ENCODE measurements at regions not wholly inside any gene's neighbourhood (a gene's known extent, or its start where the extent isn't known, plus 50 kb on each side); places are given as distances from the start of the nearest gene placed in this dataset.
"Not testable (repeated sequence)": the region's sequence is repeated elsewhere in the genome, so short reads cannot be mapped to it uniquely, and the experiment has no call there.

DNA sequence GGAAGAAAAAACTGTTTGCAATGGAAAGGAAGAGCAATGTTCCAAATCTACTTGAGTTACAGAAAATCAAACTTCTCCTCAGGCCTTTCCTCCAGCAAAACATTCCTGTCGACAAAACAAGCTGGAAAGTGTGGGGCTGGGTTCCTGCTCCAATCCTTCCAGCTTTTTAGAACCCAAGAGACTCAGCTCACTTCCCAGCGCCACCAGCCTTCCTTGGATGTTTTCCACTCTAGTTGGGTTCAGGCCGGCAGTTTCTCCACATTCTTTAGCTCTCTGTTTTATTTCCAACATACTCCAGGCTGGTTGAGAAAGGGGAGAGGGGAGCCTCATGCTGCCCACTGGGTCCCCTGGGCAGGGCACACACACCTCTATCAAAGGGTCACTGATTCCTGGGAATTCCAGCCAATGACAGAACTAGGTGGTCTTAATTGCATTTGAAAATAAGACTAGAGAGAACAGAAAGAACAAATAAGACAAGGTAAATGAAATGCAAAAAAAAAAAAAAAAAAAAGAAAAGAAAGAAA, 287.5 kb upstream of the FRG1 start:
- H3K27ac ChIP-seq; H3K4me3 ChIP-seq; H3K36me3 ChIP-seq; H3K4me1 ChIP-seq (ENCODE audit: control insufficient read depth in 1 of 2, low read depth in 2 of 2); H3K9me3 ChIP-seq; H3K27me3 ChIP-seq (replicated peaks; ENCODE audit: insufficient read depth); ATAC-seq (ENCODE audit: insufficient number of reproducible peaks, low FRiP score, low read depth); DNase-seq (ENCODE audit: low spot score): not testable (repeated sequence)

DNA sequence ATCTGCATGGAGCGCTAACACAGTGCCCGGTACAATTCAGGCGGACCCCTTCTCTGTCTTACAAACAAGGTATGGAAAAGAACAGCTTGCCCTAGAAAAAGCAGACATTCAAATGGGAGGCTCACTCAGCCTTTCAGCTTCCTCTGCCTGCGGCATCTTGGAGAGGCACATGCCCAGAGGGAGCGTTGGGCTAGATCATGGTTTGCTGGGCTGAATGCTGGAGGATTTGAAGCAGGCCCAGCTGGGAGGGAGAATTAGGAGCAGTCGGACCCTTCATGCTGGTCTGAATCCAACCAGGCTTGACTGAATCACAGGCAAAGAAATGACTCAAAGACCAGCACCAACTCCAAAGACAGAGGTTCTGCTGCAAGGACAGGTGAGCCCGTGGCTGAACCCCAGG, 286.7 kb upstream of the FRG1 start:
- ATAC-seq (ENCODE audit: insufficient number of reproducible peaks, low FRiP score, low read depth); H3K4me1 ChIP-seq (ENCODE audit: control insufficient read depth in 1 of 2, low read depth in 2 of 2); H3K4me3 ChIP-seq: not testable (repeated sequence)

DNA sequence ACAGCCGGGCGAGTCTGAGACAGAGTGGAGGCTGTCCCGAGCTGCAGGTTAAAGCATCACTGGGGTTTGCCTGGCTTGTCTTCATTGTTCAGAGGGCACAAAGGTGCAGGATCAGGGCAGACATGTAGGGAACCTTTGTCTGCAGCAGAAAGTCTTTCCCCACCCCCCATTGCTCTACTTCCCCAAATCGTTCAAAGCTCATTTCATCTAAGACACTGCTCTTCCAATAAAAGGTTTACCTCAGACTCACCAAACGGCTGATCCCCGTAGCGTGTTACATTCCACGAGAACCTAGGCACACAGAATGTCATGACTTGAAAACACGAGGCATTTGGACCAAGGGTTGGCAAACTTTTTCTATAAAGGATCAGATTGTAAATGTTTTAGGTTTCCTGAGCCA, 286.3 kb upstream of the FRG1 start:
- not testable (repeated sequence) for H3K27ac ChIP-seq; H3K36me3 ChIP-seq; H3K27me3 ChIP-seq (replicated peaks; ENCODE audit: insufficient read depth); H3K4me1 ChIP-seq (ENCODE audit: control insufficient read depth in 1 of 2, low read depth in 2 of 2); H3K9me3 ChIP-seq; H3K4me3 ChIP-seq; DNase-seq (ENCODE audit: low spot score); ATAC-seq (ENCODE audit: insufficient number of reproducible peaks, low FRiP score, low read depth)

More for the DNA sequence above, 286.7 kb upstream of the FRG1 start:
- not testable (repeated sequence) for H3K27ac ChIP-seq; DNase-seq (ENCODE audit: low spot score); H3K9me3 ChIP-seq; H3K27me3 ChIP-seq (replicated peaks; ENCODE audit: insufficient read depth); H3K36me3 ChIP-seq

DNA sequence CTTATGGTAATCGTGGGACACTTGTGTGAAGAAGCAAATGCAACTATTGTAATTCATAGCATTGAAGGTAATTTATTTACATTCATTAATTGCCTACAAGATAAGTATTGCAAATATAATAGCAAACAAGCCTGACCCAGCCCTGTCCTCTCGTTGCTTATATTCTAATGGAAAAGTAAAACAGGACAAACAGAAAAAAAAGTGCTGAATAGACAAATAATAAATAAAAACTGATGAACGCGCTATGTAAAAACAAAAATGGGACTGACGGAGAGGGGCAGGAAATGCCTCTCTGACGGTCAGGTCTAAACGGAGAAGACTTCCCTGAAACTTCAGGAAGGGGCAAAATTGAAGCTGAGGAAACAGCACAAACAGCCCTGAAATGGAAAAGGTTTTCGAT, 284.9 kb upstream of the FRG1 start:
- DNase-seq (ENCODE audit: low spot score); H3K27me3 ChIP-seq (replicated peaks; ENCODE audit: insufficient read depth); ATAC-seq (ENCODE audit: insufficient number of reproducible peaks, low FRiP score, low read depth); H3K36me3 ChIP-seq; H3K9me3 ChIP-seq; H3K4me1 ChIP-seq (ENCODE audit: control insufficient read depth in 1 of 2, low read depth in 2 of 2); H3K27ac ChIP-seq; H3K4me3 ChIP-seq: not testable (repeated sequence)

DNA sequence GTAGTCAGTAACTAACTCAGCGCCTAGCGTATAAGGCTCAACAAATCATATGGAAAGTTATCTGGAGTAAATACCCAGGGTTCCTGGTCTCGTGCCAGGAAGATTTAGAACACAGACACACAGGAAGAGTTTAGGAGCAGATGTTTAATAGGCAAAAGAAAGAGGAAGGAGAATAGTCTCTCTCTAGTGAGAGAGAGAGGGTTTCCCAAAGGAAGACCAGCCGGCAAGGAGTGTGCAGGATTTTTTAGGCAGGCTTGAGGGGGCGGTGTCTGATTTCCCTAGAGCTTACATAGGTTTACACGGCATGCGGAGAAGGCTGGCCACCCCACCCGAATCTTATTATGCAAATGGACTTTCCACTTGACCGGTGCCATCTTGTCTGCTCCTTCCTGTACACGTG, 284.0 kb upstream of the FRG1 start:
- no peak overlapping the region for H3K4me3 ChIP-seq
- ATAC-seq (ENCODE audit: insufficient number of reproducible peaks, low FRiP score, low read depth), result no peak
- DNase-seq (ENCODE audit: low spot score), result no peak
- H3K36me3 ChIP-seq, result no peaks in the 10 kb centered on the region
- TF ChIP-seq, protein P1, sequence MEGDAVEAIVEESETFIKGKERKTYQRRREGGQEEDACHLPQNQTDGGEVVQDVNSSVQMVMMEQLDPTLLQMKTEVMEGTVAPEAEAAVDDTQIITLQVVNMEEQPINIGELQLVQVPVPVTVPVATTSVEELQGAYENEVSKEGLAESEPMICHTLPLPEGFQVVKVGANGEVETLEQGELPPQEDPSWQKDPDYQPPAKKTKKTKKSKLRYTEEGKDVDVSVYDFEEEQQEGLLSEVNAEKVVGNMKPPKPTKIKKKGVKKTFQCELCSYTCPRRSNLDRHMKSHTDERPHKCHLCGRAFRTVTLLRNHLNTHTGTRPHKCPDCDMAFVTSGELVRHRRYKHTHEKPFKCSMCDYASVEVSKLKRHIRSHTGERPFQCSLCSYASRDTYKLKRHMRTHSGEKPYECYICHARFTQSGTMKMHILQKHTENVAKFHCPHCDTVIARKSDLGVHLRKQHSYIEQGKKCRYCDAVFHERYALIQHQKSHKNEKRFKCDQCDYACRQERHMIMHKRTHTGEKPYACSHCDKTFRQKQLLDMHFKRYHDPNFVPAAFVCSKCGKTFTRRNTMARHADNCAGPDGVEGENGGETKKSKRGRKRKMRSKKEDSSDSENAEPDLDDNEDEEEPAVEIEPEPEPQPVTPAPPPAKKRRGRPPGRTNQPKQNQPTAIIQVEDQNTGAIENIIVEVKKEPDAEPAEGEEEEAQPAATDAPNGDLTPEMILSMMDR (IDR thresholded peaks at IDR 0.05), result no peak
- H3K27ac ChIP-seq, result no peak overlapping the region
- no peaks in the 10 kb centered on the region for H3K4me1 ChIP-seq (ENCODE audit: control insufficient read depth in 1 of 2, low read depth in 2 of 2)
- no peaks in the 10 kb centered on the region for H3K27me3 ChIP-seq (replicated peaks; ENCODE audit: insufficient read depth)
- H3K9me3 ChIP-seq, result no peaks in the 10 kb centered on the region

DNA sequence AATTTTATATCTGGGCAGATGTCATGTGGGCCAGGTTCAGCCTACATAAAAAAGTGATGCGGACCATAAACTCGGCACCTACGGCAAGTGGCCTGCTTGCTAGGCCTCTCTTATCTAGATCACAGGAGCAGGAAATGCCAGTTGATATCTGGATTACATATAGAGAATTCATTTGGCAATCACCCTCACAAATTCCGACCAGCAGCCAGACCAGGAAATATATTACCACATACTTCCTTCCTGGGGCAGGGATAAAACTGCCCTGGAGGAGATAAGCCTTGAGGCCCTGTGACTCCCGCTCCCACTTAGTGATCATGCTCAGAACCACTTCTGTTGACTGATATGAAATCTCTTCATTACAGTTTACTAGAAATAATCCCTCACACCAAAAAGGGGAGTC, 282.4 kb upstream of the FRG1 start:
- H3K36me3 ChIP-seq; H3K27me3 ChIP-seq (replicated peaks; ENCODE audit: insufficient read depth); H3K4me1 ChIP-seq (ENCODE audit: control insufficient read depth in 1 of 2, low read depth in 2 of 2); H3K4me3 ChIP-seq; H3K27ac ChIP-seq; ATAC-seq (ENCODE audit: insufficient number of reproducible peaks, low FRiP score, low read depth); H3K9me3 ChIP-seq; DNase-seq (ENCODE audit: low spot score): not testable (repeated sequence)

DNA sequence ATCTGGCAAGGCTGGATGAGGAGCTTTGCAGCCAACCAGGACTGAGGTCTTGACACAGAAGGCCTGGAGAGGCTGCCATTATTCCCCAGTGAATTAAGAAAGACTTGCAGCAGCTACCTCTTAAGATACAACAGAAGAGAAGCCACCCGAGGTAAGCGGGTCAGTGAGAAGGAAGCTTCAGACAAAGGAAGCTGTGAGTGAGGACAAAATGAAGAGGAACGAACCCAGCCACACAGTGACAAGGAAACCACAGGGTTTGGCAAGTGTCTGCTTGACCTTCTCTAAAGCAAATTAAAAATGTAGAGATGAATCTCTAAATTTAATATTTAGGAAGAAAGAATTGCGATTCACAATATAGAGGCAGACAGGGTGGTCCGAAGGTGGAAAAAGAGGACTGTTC, 281.8 kb upstream of the FRG1 start:
- not testable (repeated sequence) for H3K4me1 ChIP-seq (ENCODE audit: control insufficient read depth in 1 of 2, low read depth in 2 of 2); H3K36me3 ChIP-seq; H3K27me3 ChIP-seq (replicated peaks; ENCODE audit: insufficient read depth); H3K9me3 ChIP-seq; DNase-seq (ENCODE audit: low spot score); ATAC-seq (ENCODE audit: insufficient number of reproducible peaks, low FRiP score, low read depth); H3K27ac ChIP-seq; H3K4me3 ChIP-seq

DNA sequence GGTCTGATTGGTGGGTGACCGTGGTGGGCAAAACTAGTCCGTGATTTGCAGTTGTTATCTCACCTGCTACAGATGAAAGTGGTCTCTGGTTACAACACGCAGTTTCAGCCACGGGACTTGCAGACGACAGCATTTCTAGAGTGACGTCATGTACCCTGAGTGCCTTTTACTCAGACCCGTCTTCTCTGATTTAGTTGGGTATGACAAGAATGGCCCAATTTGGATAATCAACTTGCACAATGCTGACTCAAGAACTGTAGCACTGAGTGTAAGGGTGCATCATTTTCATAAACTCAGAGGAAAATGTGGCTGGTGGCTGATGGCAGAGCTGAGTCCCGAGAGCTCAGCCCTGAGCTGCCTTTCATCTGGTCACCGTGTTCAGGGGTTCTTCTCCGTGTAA, 281.4 kb upstream of the FRG1 start:
- ATAC-seq (ENCODE audit: insufficient number of reproducible peaks, low FRiP score, low read depth), result no peak

More for the DNA sequence above, 281.4 kb upstream of the FRG1 start:
- H3K27ac ChIP-seq, result no peak overlapping the region
- no peaks in the 10 kb centered on the region for H3K4me1 ChIP-seq (ENCODE audit: control insufficient read depth in 1 of 2, low read depth in 2 of 2)
- TF ChIP-seq, protein P1 (IDR thresholded peaks at IDR 0.05), result no peak
- H3K4me3 ChIP-seq, result no peak overlapping the region
- H3K27me3 ChIP-seq (replicated peaks; ENCODE audit: insufficient read depth), result no peaks in the 10 kb centered on the region
- no peak for DNase-seq (ENCODE audit: low spot score)
- no peaks in the 10 kb centered on the region for H3K36me3 ChIP-seq
- no peaks in the 10 kb centered on the region for H3K9me3 ChIP-seq
